ENCODE measurements at regions not wholly inside any gene's neighbourhood (a gene's known extent, or its start where the extent isn't known, plus 50 kb on each side); places are given as distances from the start of the nearest gene placed in this dataset.

GRCh38 chr6:25089442-25089841 is 153.7 kb upstream of the RIPOR2 start:
- no peak for DNase-seq (ENCODE audit: low spot score)
- Mint-ChIP-seq H3K27me3 (ENCODE audit: insufficient read depth) (no peaks in the 10 kb centered on the region), H3K36me3 (ENCODE audit: low read depth) (peaks cover 44% of the 10 kb centered on the region), H3K9me3 (no peaks in the 10 kb centered on the region), H3K4me3 (peak overlapping the region; percentile 27), H3K4me1 (ENCODE audit: low read depth) (peaks cover 24% of the 10 kb centered on the region), H3K27ac (peak overlapping the region; percentile 86)
- intact Hi-C loops (cut with micrococcal nuclease) = loop anchor here (5.0 kb wide), 1 partner anchor 38 kb away; no protein-coding TSS in a partner anchor

- intact Hi-C loops (cut with micrococcal nuclease) = no loop called here
- H3K4me3 Mint-ChIP-seq = no peak overlapping the region
Measured at GRCh38 chr6:25094726-25095125, 159.0 kb upstream of the RIPOR2 start.

GRCh38 chr6:25100288-25100687 is 164.5 kb upstream of the RIPOR2 start:
- no peaks in the 10 kb centered on the region for H3K9me3 Mint-ChIP-seq
- no peaks in the 10 kb centered on the region for H3K27me3 Mint-ChIP-seq (ENCODE audit: insufficient read depth)
- H3K27ac Mint-ChIP-seq = no peak overlapping the region
- peaks cover 26% of the 10 kb centered on the region for H3K4me1 Mint-ChIP-seq (ENCODE audit: low read depth)
- H3K4me3 Mint-ChIP-seq = no peak overlapping the region
- no peak for DNase-seq (ENCODE audit: low spot score)
- peaks cover 52% of the 10 kb centered on the region for H3K36me3 Mint-ChIP-seq (ENCODE audit: low read depth)
- intact Hi-C loops (cut with micrococcal nuclease) = no loop called here

More at GRCh38 chr6:25094726-25095125, 159.0 kb upstream of the RIPOR2 start:
- Mint-ChIP-seq H3K27ac (peak overlapping the region; percentile 66), H3K4me1 (ENCODE audit: low read depth) (peaks cover 36% of the 10 kb centered on the region), H3K9me3 (no peaks in the 10 kb centered on the region), H3K36me3 (ENCODE audit: low read depth) (peaks cover 60% of the 10 kb centered on the region), H3K27me3 (ENCODE audit: insufficient read depth) (no peaks in the 10 kb centered on the region)
- no peak for DNase-seq (ENCODE audit: low spot score)

GRCh38 chr6:25103603-25104002 is 167.8 kb upstream of the RIPOR2 start:
- peak overlapping the region; percentile 49 for H3K27ac Mint-ChIP-seq
- no peak for DNase-seq (ENCODE audit: low spot score)
- peaks cover 54% of the 10 kb centered on the region for H3K4me1 Mint-ChIP-seq (ENCODE audit: low read depth)
- H3K4me3 Mint-ChIP-seq = no peak overlapping the region
- H3K9me3 Mint-ChIP-seq = no peaks in the 10 kb centered on the region
- peaks cover 72% of the 10 kb centered on the region for H3K36me3 Mint-ChIP-seq (ENCODE audit: low read depth)
- intact Hi-C loops (cut with micrococcal nuclease) = no loop called here
- H3K27me3 Mint-ChIP-seq (ENCODE audit: insufficient read depth) = no peaks in the 10 kb centered on the region

- no peak for DNase-seq (ENCODE audit: low spot score)
- intact Hi-C loops (cut with micrococcal nuclease) = no loop called here
- Mint-ChIP-seq H3K4me1 (ENCODE audit: low read depth) (peaks cover 49% of the 10 kb centered on the region), H3K36me3 (ENCODE audit: low read depth) (peaks cover 71% of the 10 kb centered on the region), H3K27ac (peak overlapping the region; percentile 69), H3K27me3 (ENCODE audit: insufficient read depth) (no peaks in the 10 kb centered on the region), H3K9me3 (no peaks in the 10 kb centered on the region), H3K4me3 (no peak overlapping the region)
Measured at GRCh38 chr6:25105070-25105925, 169.5 kb upstream of the RIPOR2 start.

- H3K27ac Mint-ChIP-seq = peak overlapping the region; percentile 26
- DNase-seq (ENCODE audit: low spot score) = no peak
- no peaks in the 10 kb centered on the region for H3K27me3 Mint-ChIP-seq (ENCODE audit: insufficient read depth)
- peaks cover 82% of the 10 kb centered on the region for H3K36me3 Mint-ChIP-seq (ENCODE audit: low read depth)
- peaks cover 60% of the 10 kb centered on the region for H3K4me1 Mint-ChIP-seq (ENCODE audit: low read depth)
- no peak overlapping the region for H3K4me3 Mint-ChIP-seq
- intact Hi-C loops (cut with micrococcal nuclease) = loop anchor here (2.0 kb wide), 1 partner anchor 16 kb away; no protein-coding TSS in a partner anchor
- no peaks in the 10 kb centered on the region for H3K9me3 Mint-ChIP-seq
Measured at GRCh38 chr6:25107218-25107617, 171.5 kb upstream of the RIPOR2 start.

- intact Hi-C loops (cut with micrococcal nuclease) = loop anchor here (10.0 kb wide), 1 partner anchor 493 kb away; no protein-coding TSS in a partner anchor
Measured at GRCh38 chr6:25111782-25112181, 167.4 kb upstream of the CARMIL1 start.

DNA sequence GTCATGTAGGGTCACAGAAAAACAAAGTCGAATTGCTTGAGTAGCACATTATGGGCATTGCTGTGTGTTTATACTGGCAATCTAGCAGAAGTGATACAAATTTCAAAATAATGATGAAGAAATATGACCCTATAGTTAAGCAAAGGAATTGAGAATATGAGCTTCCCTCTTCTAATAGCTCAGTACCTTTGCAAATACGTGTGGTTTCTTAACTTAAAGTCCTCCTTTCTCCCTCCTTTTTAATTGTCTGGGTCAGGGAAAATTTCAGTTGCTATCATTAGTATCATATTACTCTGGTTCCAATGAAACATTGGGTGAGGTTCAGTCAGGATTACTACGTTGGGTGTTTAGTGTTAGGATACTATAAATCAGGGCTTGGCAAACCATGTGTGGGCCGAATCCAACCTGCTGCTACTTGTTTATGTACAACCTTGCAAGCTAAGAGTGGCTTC is 166.8 kb upstream of the CARMIL1 start:
- intact Hi-C loops (cut with micrococcal nuclease) = loop anchor here (10.0 kb wide), 1 partner anchor 492 kb away; no protein-coding TSS in a partner anchor
- Mint-ChIP-seq H3K27ac (no peak overlapping the region), H3K36me3 (ENCODE audit: low read depth) (peaks cover 72% of the 10 kb centered on the region), H3K27me3 (ENCODE audit: insufficient read depth) (no peaks in the 10 kb centered on the region), H3K4me1 (ENCODE audit: low read depth) (peaks cover 50% of the 10 kb centered on the region), H3K4me3 (no peak overlapping the region), H3K9me3 (no peaks in the 10 kb centered on the region)
- no peak for DNase-seq (ENCODE audit: low spot score)

More at GRCh38 chr6:25111782-25112181, 167.4 kb upstream of the CARMIL1 start:
- Mint-ChIP-seq H3K27ac (no peak overlapping the region), H3K4me3 (no peak overlapping the region), H3K36me3 (ENCODE audit: low read depth) (peaks cover 77% of the 10 kb centered on the region), H3K27me3 (ENCODE audit: insufficient read depth) (no peaks in the 10 kb centered on the region), H3K4me1 (ENCODE audit: low read depth) (peaks cover 51% of the 10 kb centered on the region), H3K9me3 (no peaks in the 10 kb centered on the region)
- DNase-seq (ENCODE audit: low spot score) = no peak

GRCh38 chr6:25113436-25113835 is 165.7 kb upstream of the CARMIL1 start:
- intact Hi-C loops (cut with micrococcal nuclease) = loop anchor here (10.0 kb wide), 1 partner anchor 491 kb away; no protein-coding TSS in a partner anchor
- Mint-ChIP-seq H3K4me3 (no peak overlapping the region), H3K9me3 (no peaks in the 10 kb centered on the region), H3K36me3 (ENCODE audit: low read depth) (peaks cover 72% of the 10 kb centered on the region), H3K27me3 (ENCODE audit: insufficient read depth) (no peaks in the 10 kb centered on the region), H3K27ac (peak overlapping the region; percentile 0), H3K4me1 (ENCODE audit: low read depth) (peaks cover 52% of the 10 kb centered on the region)
- no peak for DNase-seq (ENCODE audit: low spot score)

DNA sequence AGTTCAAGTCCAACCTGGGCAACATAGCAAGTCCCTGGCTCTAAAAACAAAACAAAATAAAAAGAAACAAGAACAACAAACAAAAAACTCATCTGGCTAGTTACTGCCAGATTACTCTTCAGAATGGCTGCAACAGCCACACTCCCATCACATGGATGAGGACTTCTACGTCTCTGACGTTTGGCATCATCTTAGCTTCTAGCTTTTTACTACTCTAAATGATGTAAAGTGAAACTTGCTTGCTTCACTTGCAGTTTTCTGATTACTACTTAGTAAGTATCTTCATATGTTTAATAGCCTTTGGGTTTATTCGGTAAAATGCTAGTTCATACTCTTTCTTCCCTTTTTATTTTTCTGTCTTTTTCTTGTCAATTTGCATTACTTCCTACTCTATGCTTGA is 161.1 kb upstream of the CARMIL1 start:
- DNase-seq (ENCODE audit: low spot score) = no peak
- intact Hi-C loops (cut with micrococcal nuclease) = loop anchor here (2.0 to 10.0 kb wide), 3 partner anchors 21 to 487 kb away; no protein-coding TSS in a partner anchor
- Mint-ChIP-seq H3K27ac (peak overlapping the region; percentile 60), H3K27me3 (ENCODE audit: insufficient read depth) (no peaks in the 10 kb centered on the region), H3K9me3 (no peaks in the 10 kb centered on the region), H3K4me1 (ENCODE audit: low read depth) (peaks cover 60% of the 10 kb centered on the region), H3K36me3 (ENCODE audit: low read depth) (peaks cover 63% of the 10 kb centered on the region), H3K4me3 (peak overlapping the region; percentile 43)

DNA sequence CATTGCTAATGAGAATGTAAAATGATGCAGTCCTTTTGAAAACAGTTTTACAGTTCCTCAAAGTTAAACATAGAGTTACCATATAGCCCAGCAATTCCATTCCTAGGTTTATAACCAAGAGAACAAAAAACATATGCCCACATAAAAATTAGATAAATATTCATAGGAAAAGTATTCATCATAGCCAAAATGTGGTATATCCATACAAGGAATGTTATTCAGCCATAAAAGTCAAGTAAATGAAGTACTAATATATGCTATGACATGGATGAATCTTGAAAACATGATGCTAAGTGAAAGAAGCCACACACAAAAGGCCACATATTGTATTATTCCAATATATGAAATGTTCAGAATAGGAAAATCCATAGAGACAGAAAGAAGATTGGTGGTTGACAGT is 158.0 kb upstream of the CARMIL1 start:
- H3K4me1 Mint-ChIP-seq (ENCODE audit: low read depth) = peaks cover 72% of the 10 kb centered on the region
- DNase-seq (ENCODE audit: low spot score) = no peak
- H3K9me3 Mint-ChIP-seq = no peaks in the 10 kb centered on the region
- peaks cover 68% of the 10 kb centered on the region for H3K36me3 Mint-ChIP-seq (ENCODE audit: low read depth)
- no peak overlapping the region for H3K4me3 Mint-ChIP-seq
- H3K27me3 Mint-ChIP-seq (ENCODE audit: insufficient read depth) = no peaks in the 10 kb centered on the region
- no peak overlapping the region for H3K27ac Mint-ChIP-seq
- intact Hi-C loops (cut with micrococcal nuclease) = no loop called here

- Mint-ChIP-seq H3K27me3 (ENCODE audit: insufficient read depth) (no peaks in the 10 kb centered on the region), H3K4me3 (no peak overlapping the region), H3K36me3 (ENCODE audit: low read depth) (peaks cover 69% of the 10 kb centered on the region), H3K27ac (no peak overlapping the region), H3K9me3 (no peaks in the 10 kb centered on the region), H3K4me1 (ENCODE audit: low read depth) (peaks cover 72% of the 10 kb centered on the region)
- no peak for DNase-seq (ENCODE audit: low spot score)
- intact Hi-C loops (cut with micrococcal nuclease) = loop anchor here (2.0 kb wide), 1 partner anchor 15 kb away; no protein-coding TSS in a partner anchor
Measured at GRCh38 chr6:25122001-25122400, 157.2 kb upstream of the CARMIL1 start.

- DNase-seq (ENCODE audit: low spot score) = no peak
- Mint-ChIP-seq H3K27me3 (ENCODE audit: insufficient read depth) (no peaks in the 10 kb centered on the region), H3K4me3 (no peak overlapping the region), H3K4me1 (ENCODE audit: low read depth) (peaks cover 72% of the 10 kb centered on the region), H3K9me3 (no peaks in the 10 kb centered on the region), H3K36me3 (ENCODE audit: low read depth) (peaks cover 70% of the 10 kb centered on the region), H3K27ac (no peak overlapping the region)
- intact Hi-C loops (cut with micrococcal nuclease) = loop anchor here (2.0 kb wide), 1 partner anchor 16 kb away; no protein-coding TSS in a partner anchor
Measured at GRCh38 chr6:25122622-25123237, 156.4 kb upstream of the CARMIL1 start.
